ENCODE measurements at regions not wholly inside any gene's neighbourhood (a gene's known extent, or its start where the extent isn't known, plus 50 kb on each side); places are given as distances from the start of the nearest gene placed in this dataset.

GRCh38 chr9:106708475-106709146 lies 154.4 kb upstream of the ZNF462 start:
- no peak for DNase-seq
- H3K27me3 Mint-ChIP-seq (ENCODE audit: unreplicated experiment) = no peaks in the 10 kb centered on the region
- no peaks in the 10 kb centered on the region for H3K36me3 Mint-ChIP-seq (ENCODE audit: unreplicated experiment)
- no peaks in the 10 kb centered on the region for H3K4me1 Mint-ChIP-seq (ENCODE audit: low read depth, unreplicated experiment)
- TF ChIP-seq, protein P1, sequence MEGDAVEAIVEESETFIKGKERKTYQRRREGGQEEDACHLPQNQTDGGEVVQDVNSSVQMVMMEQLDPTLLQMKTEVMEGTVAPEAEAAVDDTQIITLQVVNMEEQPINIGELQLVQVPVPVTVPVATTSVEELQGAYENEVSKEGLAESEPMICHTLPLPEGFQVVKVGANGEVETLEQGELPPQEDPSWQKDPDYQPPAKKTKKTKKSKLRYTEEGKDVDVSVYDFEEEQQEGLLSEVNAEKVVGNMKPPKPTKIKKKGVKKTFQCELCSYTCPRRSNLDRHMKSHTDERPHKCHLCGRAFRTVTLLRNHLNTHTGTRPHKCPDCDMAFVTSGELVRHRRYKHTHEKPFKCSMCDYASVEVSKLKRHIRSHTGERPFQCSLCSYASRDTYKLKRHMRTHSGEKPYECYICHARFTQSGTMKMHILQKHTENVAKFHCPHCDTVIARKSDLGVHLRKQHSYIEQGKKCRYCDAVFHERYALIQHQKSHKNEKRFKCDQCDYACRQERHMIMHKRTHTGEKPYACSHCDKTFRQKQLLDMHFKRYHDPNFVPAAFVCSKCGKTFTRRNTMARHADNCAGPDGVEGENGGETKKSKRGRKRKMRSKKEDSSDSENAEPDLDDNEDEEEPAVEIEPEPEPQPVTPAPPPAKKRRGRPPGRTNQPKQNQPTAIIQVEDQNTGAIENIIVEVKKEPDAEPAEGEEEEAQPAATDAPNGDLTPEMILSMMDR (IDR thresholded peaks at IDR 0.05; ENCODE audit: partially characterized antibody, unreplicated experiment) = no peak
- H3K4me3 Mint-ChIP-seq (ENCODE audit: unreplicated experiment) = no peak overlapping the region
- no peak overlapping the region for H3K27ac Mint-ChIP-seq (ENCODE audit: unreplicated experiment)
- no peaks in the 10 kb centered on the region for H3K9me3 Mint-ChIP-seq (ENCODE audit: unreplicated experiment)

DNA sequence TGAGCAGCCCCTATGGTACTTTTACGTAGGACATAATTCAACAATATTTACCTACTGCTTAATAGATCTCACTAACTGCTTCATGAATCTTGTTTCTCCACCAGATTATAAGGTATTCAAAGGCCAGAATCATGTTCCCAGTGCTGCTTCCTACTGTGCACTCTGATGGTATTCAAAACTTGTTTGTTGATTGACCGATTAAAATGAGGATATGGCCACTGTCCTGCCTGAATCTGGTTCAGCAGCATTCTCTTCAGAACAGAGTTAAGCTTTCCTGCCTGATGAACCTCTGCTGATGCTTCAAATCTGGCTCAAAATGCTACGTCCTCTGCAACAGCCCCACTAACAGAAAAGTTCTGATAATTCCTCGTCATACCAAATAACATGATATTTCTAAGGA lies 150.7 kb upstream of the ZNF462 start:
- H3K27ac Mint-ChIP-seq (ENCODE audit: unreplicated experiment) = no peak overlapping the region
- no peaks in the 10 kb centered on the region for H3K4me1 Mint-ChIP-seq (ENCODE audit: low read depth, unreplicated experiment)
- no peak for DNase-seq
- TF ChIP-seq, protein P1 (IDR thresholded peaks at IDR 0.05; ENCODE audit: partially characterized antibody, unreplicated experiment) = no peak
- no peaks in the 10 kb centered on the region for H3K9me3 Mint-ChIP-seq (ENCODE audit: unreplicated experiment)
- H3K27me3 Mint-ChIP-seq (ENCODE audit: unreplicated experiment) = no peaks in the 10 kb centered on the region
- no peak overlapping the region for H3K4me3 Mint-ChIP-seq (ENCODE audit: unreplicated experiment)
- no peaks in the 10 kb centered on the region for H3K36me3 Mint-ChIP-seq (ENCODE audit: unreplicated experiment)

GRCh38 chr9:106713206-106713605 lies 149.8 kb upstream of the ZNF462 start:
- H3K9me3 Mint-ChIP-seq (ENCODE audit: unreplicated experiment) = no peaks in the 10 kb centered on the region
- H3K4me1 Mint-ChIP-seq (ENCODE audit: low read depth, unreplicated experiment) = no peaks in the 10 kb centered on the region
- DNase-seq = no peak
- H3K36me3 Mint-ChIP-seq (ENCODE audit: unreplicated experiment) = no peaks in the 10 kb centered on the region
- H3K27ac Mint-ChIP-seq (ENCODE audit: unreplicated experiment) = no peak overlapping the region
- no peaks in the 10 kb centered on the region for H3K27me3 Mint-ChIP-seq (ENCODE audit: unreplicated experiment)
- no peak overlapping the region for H3K4me3 Mint-ChIP-seq (ENCODE audit: unreplicated experiment)
- TF ChIP-seq, protein P1 (IDR thresholded peaks at IDR 0.05; ENCODE audit: partially characterized antibody, unreplicated experiment) = no peak

DNA sequence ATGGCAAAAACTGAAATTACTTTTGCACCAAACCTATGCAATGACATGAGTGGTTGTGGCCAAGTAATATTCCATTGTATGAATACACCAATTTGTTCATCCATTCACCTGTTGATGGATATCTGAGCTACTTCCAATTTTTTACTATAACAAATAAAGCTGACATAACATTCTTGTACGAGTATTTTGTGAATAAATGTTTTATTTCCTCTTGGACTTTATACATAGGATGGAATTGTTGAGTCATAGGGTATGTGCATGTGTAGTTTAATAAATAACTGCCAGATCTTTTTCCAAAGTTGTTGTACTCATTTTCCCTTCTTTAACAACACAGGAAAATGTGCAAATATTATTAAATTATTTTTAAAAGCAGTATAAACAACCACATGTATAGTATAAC lies 146.1 kb upstream of the ZNF462 start:
- Mint-ChIP-seq H3K4me3 (ENCODE audit: unreplicated experiment) (no peak overlapping the region), H3K36me3 (ENCODE audit: unreplicated experiment) (no peaks in the 10 kb centered on the region), H3K27ac (ENCODE audit: unreplicated experiment) (no peak overlapping the region), H3K4me1 (ENCODE audit: low read depth, unreplicated experiment) (no peaks in the 10 kb centered on the region), H3K27me3 (ENCODE audit: unreplicated experiment) (no peaks in the 10 kb centered on the region), H3K9me3 (ENCODE audit: unreplicated experiment) (no peaks in the 10 kb centered on the region)
- DNase-seq = no peak
- TF ChIP-seq, protein P1 (IDR thresholded peaks at IDR 0.05; ENCODE audit: partially characterized antibody, unreplicated experiment) = no peak

GRCh38 chr9:106717686-106718085 lies 145.3 kb upstream of the ZNF462 start:
- TF ChIP-seq, protein P1 (IDR thresholded peaks at IDR 0.05; ENCODE audit: partially characterized antibody, unreplicated experiment) = no peak
- no peaks in the 10 kb centered on the region for H3K9me3 Mint-ChIP-seq (ENCODE audit: unreplicated experiment)
- no peaks in the 10 kb centered on the region for H3K4me1 Mint-ChIP-seq (ENCODE audit: low read depth, unreplicated experiment)
- no peaks in the 10 kb centered on the region for H3K27me3 Mint-ChIP-seq (ENCODE audit: unreplicated experiment)
- H3K4me3 Mint-ChIP-seq (ENCODE audit: unreplicated experiment) = no peak overlapping the region
- H3K36me3 Mint-ChIP-seq (ENCODE audit: unreplicated experiment) = no peaks in the 10 kb centered on the region
- no peak overlapping the region for H3K27ac Mint-ChIP-seq (ENCODE audit: unreplicated experiment)
- DNase-seq = no peak

Measured in glutamatergic neuron (in vitro differentiated cells).